ENCODE measurements at regions not wholly inside any gene's neighbourhood (a gene's known extent, or its start where the extent isn't known, plus 50 kb on each side); places are given as distances from the start of the nearest gene placed in this dataset.

- no peaks in the 10 kb centered on the region for H3K4me1 Mint-ChIP-seq (ENCODE audit: low read depth)
- H3K27ac Mint-ChIP-seq, result no peak overlapping the region
- intact Hi-C loops (cut with DNase I, micrococcal nuclease), result no loop called here
- peaks cover 0 to 8% of the 10 kb centered on the region in 2 experiments for H3K27me3 ChIP-seq (ENCODE audit: control insufficient read depth in 1 of 2, insufficient read depth in 2 of 2, low read length in 2 of 2)
- no peak for TF ChIP-seq CTCF (IDR thresholded peaks at IDR 0.05)
- H3K27me3 Mint-ChIP-seq, result peaks cover 29% of the 10 kb centered on the region
- H3K36me3 Mint-ChIP-seq (ENCODE audit: low read depth), result no peaks in the 10 kb centered on the region
- CTCF ChIA-PET, result no interaction called here
- H3K9me3 Mint-ChIP-seq, result no peaks in the 10 kb centered on the region
- peaks cover 0 to 5% of the 10 kb centered on the region in 2 experiments for H3K9me3 ChIP-seq (ENCODE audit: control insufficient read depth in 1 of 2, insufficient read depth in 1 of 2, low read length in 2 of 2)
- POLR2A ChIA-PET, result no interaction called here
- H3K4me3 Mint-ChIP-seq, result no peak overlapping the region
- H3K4me1 ChIP-seq (ENCODE audit: insufficient read depth, low read length), result peaks cover 5% of the 10 kb centered on the region
- ATAC-seq (ENCODE audit: poor library complexity) (no peak), DNase-seq (no peak)
- no peak overlapping the region for H3K4me3 ChIP-seq (ENCODE audit: low read length)
- no peak overlapping the region for H3K27ac ChIP-seq (ENCODE audit: low read depth in 1 of 2, low read length in 2 of 2)
- no peaks in the 10 kb centered on the region for H3K36me3 ChIP-seq (ENCODE audit: insufficient read depth, low read length)
These were observed 72.0 kb upstream of the KSR1 start for GRCh38 chr17:27384261-27384701.

GRCh38 chr17:27384726-27385125 lies 71.5 kb upstream of the KSR1 start:
- H3K4me1 Mint-ChIP-seq (ENCODE audit: low read depth), result no peaks in the 10 kb centered on the region
- POLR2A ChIA-PET, result no interaction called here
- Histone ChIP-seq H3K4me3 (ENCODE audit: low read length) (no peak overlapping the region), H3K27me3 (ENCODE audit: control insufficient read depth in 1 of 2, insufficient read depth in 2 of 2, low read length in 2 of 2) (peaks cover 0 to 8% of the 10 kb centered on the region in 2 experiments), H3K36me3 (ENCODE audit: insufficient read depth, low read length) (no peaks in the 10 kb centered on the region), H3K27ac (ENCODE audit: low read depth in 1 of 2, low read length in 2 of 2) (no peak overlapping the region), H3K9me3 (ENCODE audit: control insufficient read depth in 1 of 2, insufficient read depth in 1 of 2, low read length in 2 of 2) (peaks cover 0 to 5% of the 10 kb centered on the region in 2 experiments), H3K4me1 (ENCODE audit: insufficient read depth, low read length) (peaks cover 5% of the 10 kb centered on the region)
- CTCF ChIA-PET, result no interaction called here
- no peak overlapping the region for H3K27ac Mint-ChIP-seq
- DNase-seq (no peak), ATAC-seq (ENCODE audit: poor library complexity) (no peak)
- H3K4me3 Mint-ChIP-seq, result no peak overlapping the region
- no peaks in the 10 kb centered on the region for H3K36me3 Mint-ChIP-seq (ENCODE audit: low read depth)
- H3K9me3 Mint-ChIP-seq, result no peaks in the 10 kb centered on the region
- intact Hi-C loops (cut with DNase I, micrococcal nuclease), result no loop called here
- H3K27me3 Mint-ChIP-seq, result peaks cover 24% of the 10 kb centered on the region
- TF ChIP-seq CTCF (IDR thresholded peaks at IDR 0.05), result no peak

GRCh38 chr17:27385626-27386025 lies 70.6 kb upstream of the KSR1 start:
- Mint-ChIP-seq H3K4me1 (ENCODE audit: low read depth) (no peaks in the 10 kb centered on the region), H3K27me3 (peaks cover 15% of the 10 kb centered on the region), H3K27ac (no peak overlapping the region), H3K9me3 (no peaks in the 10 kb centered on the region), H3K4me3 (no peak overlapping the region), H3K36me3 (ENCODE audit: low read depth) (no peaks in the 10 kb centered on the region)
- no peak for TF ChIP-seq CTCF (IDR thresholded peaks at IDR 0.05)
- Histone ChIP-seq H3K4me3 (ENCODE audit: low read length) (no peak overlapping the region), H3K36me3 (ENCODE audit: insufficient read depth, low read length) (no peaks in the 10 kb centered on the region), H3K27ac (ENCODE audit: low read depth in 1 of 2, low read length in 2 of 2) (no peak overlapping the region), H3K9me3 (ENCODE audit: control insufficient read depth in 1 of 2, insufficient read depth in 1 of 2, low read length in 2 of 2) (no peaks in the 10 kb centered on the region), H3K4me1 (ENCODE audit: insufficient read depth, low read length) (peaks cover 5% of the 10 kb centered on the region), H3K27me3 (ENCODE audit: control insufficient read depth in 1 of 2, insufficient read depth in 2 of 2, low read length in 2 of 2) (peaks cover 0 to 2% of the 10 kb centered on the region in 2 experiments)
- POLR2A ChIA-PET, result no interaction called here
- DNase-seq (no peak), ATAC-seq (ENCODE audit: poor library complexity) (no peak)
- CTCF ChIA-PET, result no interaction called here
- intact Hi-C loops (cut with DNase I, micrococcal nuclease), result no loop called here
